K562 (cell line): ENCODE measurements at regions not wholly inside any gene's neighbourhood (a gene's known extent, or its start where the extent isn't known, plus 50 kb on each side); places are given as distances from the start of the nearest gene placed in this dataset.

Source experiments
- ATAC-seq: fragments of 200-7000 bp; cut with Tn5 transposase; 3 replicates; pipeline ENCODE4 v1.9.1; 2020; ENCODE audit warnings: moderate library complexity
- BruUV-seq: library from RNA; stranded (reverse); fragments of 400-500 nt; replicated peaks from 2 replicates; lab custom pipeline; 2021; lab: Mats Ljungman, UMichigan
- CTCF ChIA-PET: fragments of 300-600 bp; formaldehyde crosslinking; extraction: SDS; loops from one replicate; lab custom pipeline; 2021; ENCODE audit warnings: low intra/inter-chr PET ratio; lab: Yijun Ruan, JAX
- POLR2A ChIA-PET: fragments of 300-600, 350-650 bp; sonication (Branson Sonifier 250); formaldehyde crosslinking; extraction: SDS; loops from one replicate; lab custom pipeline; 2021; ENCODE audit warnings: antibody characterized with exemption, inconsistent platforms; lab: Yijun Ruan, JAX
- DNase-seq, 4 experiments: peaks; one replicate each; pipeline versions ENCODE4 v3.0.0 to v3.0.0-alpha.2; 2011 to 2018; ENCODE audit warnings: low spot score in 3 of 4, mixed read lengths in 3 of 4; ENCODE audit errors: extremely low read depth in 1 of 4
- FAIRE-seq: peaks from 2 replicates; lab custom pipeline; 2011; peaks lifted over from hg19 to GRCh38; lab: Jason Lieb, UNC
- H2AFZ ChIP-seq: 2 replicates; pipeline ENCODE4 v1.6.0; 2011; ENCODE audit warnings: low read depth, low read length, control low read depth, inconsistent platforms
- H3K27ac ChIP-seq: fragments of 200-600 bp; 3 replicates; pipeline ENCODE4 v1.8.0; 2011; ENCODE audit warnings: low read depth, mild to moderate bottlenecking, control low read depth, inconsistent platforms, low read length, moderate library complexity, mixed read lengths; ENCODE audit errors: extremely low read depth
- H3K27me3 ChIP-seq, 2 experiments: fragments of 300-600 bp in 1 of 2; 2 replicates in 1 of 2; 3 replicates in 1 of 2; pipeline versions ENCODE4 v1.6.0 to v1.8.0; 2011; ENCODE audit warnings: inconsistent platforms in 2 of 2, low read length in 2 of 2, mild to moderate bottlenecking in 1 of 2, mixed read lengths in 1 of 2, moderate library complexity in 1 of 2; ENCODE audit not compliant: control insufficient read depth in 2 of 2, insufficient read depth in 2 of 2
- H3K36me3 ChIP-seq: fragments of 300-600 bp; 3 replicates; pipeline ENCODE4 v1.8.0; 2011; ENCODE audit warnings: mild to moderate bottlenecking, low read length, inconsistent platforms; ENCODE audit not compliant: control insufficient read depth, insufficient read depth
- H3K4me1 ChIP-seq, 2 experiments: fragments of 200-600 bp in 1 of 2; replicated peaks in 1 of 2; 2 replicates in 1 of 2; 3 replicates in 1 of 2; pipeline versions ENCODE4 v1.5.1 to v1.8.0; 2011; ENCODE audit warnings: inconsistent platforms in 2 of 2, low read length in 2 of 2, mild to moderate bottlenecking in 1 of 2, mixed read lengths in 1 of 2, moderate library complexity in 1 of 2; ENCODE audit not compliant: control insufficient read depth in 2 of 2, insufficient read depth in 2 of 2
- H3K4me2 ChIP-seq: 2 replicates; pipeline ENCODE4 v1.6.1; 2011; ENCODE audit warnings: low read length, control low read depth, inconsistent platforms, mixed read lengths; ENCODE audit not compliant: insufficient read depth
- H3K4me3 ChIP-seq: fragments of 200-600 bp; sonication (generic), shearing (Covaris generic); 2 replicates; pipeline ENCODE4 v1.5.1; 2016; ENCODE audit warnings: control low read depth, inconsistent platforms
- H3K79me2 ChIP-seq: fragments of 200-600 bp; 3 replicates; pipeline ENCODE4 v1.8.0; 2011; ENCODE audit warnings: low read length, inconsistent platforms; ENCODE audit not compliant: control insufficient read depth, insufficient read depth
- H3K9ac ChIP-seq, 2 experiments: 2 replicates each; pipeline versions ENCODE4 v1.6.0 to v1.6.1; 2011; ENCODE audit warnings: low read depth in 2 of 2, low read length in 2 of 2, control low read depth in 1 of 2, inconsistent platforms in 1 of 2, mild to moderate bottlenecking in 1 of 2, mixed read lengths in 1 of 2; ENCODE audit not compliant: insufficient read depth in 1 of 2
- H3K9me1 ChIP-seq: one replicate; pipeline ENCODE4 v1.6.0; 2011; ENCODE audit warnings: inconsistent platforms, mild to moderate bottlenecking, low read length, moderate library complexity; ENCODE audit not compliant: control insufficient read depth, insufficient read depth
- H3K9me3 ChIP-seq: replicated peaks from 2 replicates; pipeline ENCODE4 v1.5.1; 2011; ENCODE audit warnings: low read depth, low read length, inconsistent platforms; ENCODE audit not compliant: control insufficient read depth, insufficient read depth
- H4K20me1 ChIP-seq: replicated peaks from 2 replicates; pipeline ENCODE4 v1.6.1; 2011; ENCODE audit warnings: low read length, inconsistent platforms, mixed read lengths; ENCODE audit not compliant: control insufficient read depth, insufficient read depth
- FOXP1 ChIP-seq: sonication (generic); formaldehyde crosslinking; IDR thresholded peaks from 2 replicates; pipeline ENCODE4 v1.8.0; 2022; ENCODE audit warnings: mild to moderate bottlenecking, missing genetic modification reagents
- HDAC6 ChIP-seq: IDR thresholded peaks from 2 replicates; pipeline ENCODE4 v1.6.1; 2012; ENCODE audit warnings: low read depth, mild to moderate bottlenecking, control low read depth, inconsistent platforms, low read length, moderate library complexity
- NR4A1 ChIP-seq, 2 experiments: fragments of 250-450 bp in 1 of 2; fragments of 450-650 bp in 1 of 2; sonication (Bioruptor Pico) in 1 of 2; IDR thresholded peaks; 2 replicates each; pipeline versions ENCODE4 v1.4.0 to v1.6.1; 2016 to 2020; ENCODE audit warnings: mild to moderate bottlenecking in 2 of 2, missing compliant biosample characterization in 1 of 2, missing genetic modification characterization in 1 of 2, moderate library complexity in 1 of 2
- SNIP1 ChIP-seq: fragments of 450-650 bp; IDR thresholded peaks from 2 replicates; pipeline ENCODE4 v1.7.1; 2017; ENCODE audit warnings: low read depth, mild to moderate bottlenecking
- TGIF2 ChIP-seq: sonication (generic); formaldehyde crosslinking; IDR thresholded peaks from 2 replicates; pipeline ENCODE4 v1.8.1; 2022; ENCODE audit warnings: mild to moderate bottlenecking, missing genetic modification reagents, moderate library complexity
- TOE1 ChIP-seq, 2 experiments: fragments of 450-650 bp in 1 of 2; sonication (generic) in 1 of 2; formaldehyde crosslinking in 1 of 2; IDR thresholded peaks; 2 replicates each; pipeline versions ENCODE4 v1.7.1 to v1.8.0; 2016 to 2022; ENCODE audit warnings: borderline replicate concordance in 2 of 2, mild to moderate bottlenecking in 2 of 2, antibody characterized with exemption in 1 of 2, inconsistent platforms in 1 of 2, low read depth in 1 of 2, missing genetic modification reagents in 1 of 2, moderate library complexity in 1 of 2
- XRCC4 ChIP-seq: IDR thresholded peaks from one replicate; pipeline ENCODE4 v1.6.1; 2011; ENCODE audit not compliant: insufficient read depth, insufficient read length; ENCODE audit errors: extremely low read depth
- ZKSCAN1 ChIP-seq: fragments of 150-350 bp; IDR thresholded peaks from 2 replicates; pipeline ENCODE4 v1.6.1; 2016; ENCODE audit warnings: low read depth, low read length
- ZNF232 ChIP-seq: sonication (generic); formaldehyde crosslinking; IDR thresholded peaks from 2 replicates; pipeline ENCODE4 v1.8.0; 2022; ENCODE audit warnings: mild to moderate bottlenecking, missing genetic modification reagents
- WGBS: fragments of 100-300 bp; shearing (Covaris generic); methylation state at CpG from one replicate; pipeline ENCODE4 v1.1.6; 2016; ENCODE audit warnings: low coverage, mixed read lengths; ENCODE audit not compliant: insufficient coverage; ENCODE audit errors: missing lambda C conversion rate; 5-methylcytosine and 5-hydroxymethylcytosine counted together
- in situ Hi-C: fragments of 300-500 bp; cut with MboI; formaldehyde crosslinking; loops from 4 replicates; pipeline ENCODE4 v1.15.0; 2018; ENCODE audit warnings: inconsistent platforms, mixed read lengths
- intact Hi-C: fragments of 100-400 bp; cut with micrococcal nuclease; formaldehyde crosslinking; loops from 2 replicates; pipeline ENCODE4 v1.14.2; 2022
- TF ChIP-seq, protein P1 (sequence below): fragments of 450-650 bp; IDR thresholded peaks from 2 replicates; pipeline ENCODE4 v1.6.1; 2017; ENCODE audit warnings: antibody characterized with exemption, mild to moderate bottlenecking
- TF ChIP-seq, protein P2 (sequence below): IDR thresholded peaks from 2 replicates; pipeline ENCODE4 v1.6.1; 2011; ENCODE audit not compliant: insufficient read length; ENCODE audit errors: extremely low read depth
- TF ChIP-seq, protein P3 (sequence below), 2 experiments: IDR thresholded peaks; 2 replicates each; pipeline ENCODE4 v1.6.1; 2011; ENCODE audit warnings: borderline replicate concordance in 1 of 2, control low read depth in 1 of 2, low read depth in 1 of 2, low read length in 1 of 2, mild to moderate bottlenecking in 1 of 2, mixed read lengths in 1 of 2, moderate library complexity in 1 of 2; ENCODE audit not compliant: insufficient read depth in 1 of 2, insufficient read length in 1 of 2, poor library complexity in 1 of 2, severe bottlenecking in 1 of 2; ENCODE audit errors: extremely low read depth in 1 of 2
- TF ChIP-seq, protein P4 (sequence below): sonication (generic); formaldehyde crosslinking; IDR thresholded peaks from 2 replicates; pipeline ENCODE4 v1.8.0; 2022; ENCODE audit warnings: mild to moderate bottlenecking, low read depth, missing genetic modification reagents

DNA sequence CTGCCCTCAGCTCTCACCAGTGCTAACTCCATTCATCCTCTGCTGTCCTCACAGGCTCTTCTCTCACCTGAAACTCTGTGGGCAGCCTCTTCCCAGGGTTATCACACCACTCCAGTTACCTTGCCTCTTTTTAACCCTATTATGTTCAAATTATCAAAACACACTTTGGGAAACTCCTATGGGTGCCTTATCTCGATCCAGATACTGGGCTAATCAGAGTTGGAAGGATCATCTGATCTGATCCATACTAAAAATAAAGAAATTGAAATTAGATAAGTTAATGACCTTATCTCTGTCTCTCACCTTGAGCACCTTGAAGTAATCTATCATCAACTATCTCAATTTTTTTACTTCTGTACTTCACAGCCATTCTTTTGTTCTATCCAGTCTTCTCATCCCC lies 300.5 kb upstream of the ISL1 start (continued):
- TF ChIP-seq, protein P1, sequence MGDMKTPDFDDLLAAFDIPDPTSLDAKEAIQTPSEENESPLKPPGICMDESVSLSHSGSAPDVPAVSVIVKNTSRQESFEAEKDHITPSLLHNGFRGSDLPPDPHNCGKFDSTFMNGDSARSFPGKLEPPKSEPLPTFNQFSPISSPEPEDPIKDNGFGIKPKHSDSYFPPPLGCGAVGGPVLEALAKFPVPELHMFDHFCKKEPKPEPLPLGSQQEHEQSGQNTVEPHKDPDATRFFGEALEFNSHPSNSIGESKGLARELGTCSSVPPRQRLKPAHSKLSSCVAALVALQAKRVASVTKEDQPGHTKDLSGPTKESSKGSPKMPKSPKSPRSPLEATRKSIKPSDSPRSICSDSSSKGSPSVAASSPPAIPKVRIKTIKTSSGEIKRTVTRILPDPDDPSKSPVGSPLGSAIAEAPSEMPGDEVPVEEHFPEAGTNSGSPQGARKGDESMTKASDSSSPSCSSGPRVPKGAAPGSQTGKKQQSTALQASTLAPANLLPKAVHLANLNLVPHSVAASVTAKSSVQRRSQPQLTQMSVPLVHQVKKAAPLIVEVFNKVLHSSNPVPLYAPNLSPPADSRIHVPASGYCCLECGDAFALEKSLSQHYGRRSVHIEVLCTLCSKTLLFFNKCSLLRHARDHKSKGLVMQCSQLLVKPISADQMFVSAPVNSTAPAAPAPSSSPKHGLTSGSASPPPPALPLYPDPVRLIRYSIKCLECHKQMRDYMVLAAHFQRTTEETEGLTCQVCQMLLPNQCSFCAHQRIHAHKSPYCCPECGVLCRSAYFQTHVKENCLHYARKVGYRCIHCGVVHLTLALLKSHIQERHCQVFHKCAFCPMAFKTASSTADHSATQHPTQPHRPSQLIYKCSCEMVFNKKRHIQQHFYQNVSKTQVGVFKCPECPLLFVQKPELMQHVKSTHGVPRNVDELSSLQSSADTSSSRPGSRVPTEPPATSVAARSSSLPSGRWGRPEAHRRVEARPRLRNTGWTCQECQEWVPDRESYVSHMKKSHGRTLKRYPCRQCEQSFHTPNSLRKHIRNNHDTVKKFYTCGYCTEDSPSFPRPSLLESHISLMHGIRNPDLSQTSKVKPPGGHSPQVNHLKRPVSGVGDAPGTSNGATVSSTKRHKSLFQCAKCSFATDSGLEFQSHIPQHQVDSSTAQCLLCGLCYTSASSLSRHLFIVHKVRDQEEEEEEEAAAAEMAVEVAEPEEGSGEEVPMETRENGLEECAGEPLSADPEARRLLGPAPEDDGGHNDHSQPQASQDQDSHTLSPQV, result no peak
- TF ChIP-seq, protein P2, sequence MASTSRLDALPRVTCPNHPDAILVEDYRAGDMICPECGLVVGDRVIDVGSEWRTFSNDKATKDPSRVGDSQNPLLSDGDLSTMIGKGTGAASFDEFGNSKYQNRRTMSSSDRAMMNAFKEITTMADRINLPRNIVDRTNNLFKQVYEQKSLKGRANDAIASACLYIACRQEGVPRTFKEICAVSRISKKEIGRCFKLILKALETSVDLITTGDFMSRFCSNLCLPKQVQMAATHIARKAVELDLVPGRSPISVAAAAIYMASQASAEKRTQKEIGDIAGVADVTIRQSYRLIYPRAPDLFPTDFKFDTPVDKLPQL, result no peak
- no peak for TF ChIP-seq SNIP1

DNA sequence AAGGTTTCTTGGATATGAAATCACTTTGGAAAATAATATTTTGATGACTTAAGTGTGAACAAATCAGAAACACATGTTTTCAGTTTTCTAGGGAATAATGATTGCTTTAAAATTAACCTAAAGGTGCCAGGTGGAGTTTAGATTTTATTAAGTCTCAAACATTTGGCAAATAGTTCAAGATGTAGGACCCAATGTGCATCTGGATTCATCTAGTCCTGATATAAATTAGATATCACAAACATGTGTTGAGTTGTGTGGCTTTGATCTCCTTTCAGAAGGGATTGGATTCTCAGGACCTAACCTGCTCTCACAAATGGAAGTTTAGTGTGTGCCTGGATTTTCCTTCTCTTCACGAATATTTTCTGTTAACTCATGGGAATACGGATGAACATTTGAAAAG lies 291.4 kb upstream of the ISL1 start:
- H2AFZ ChIP-seq, result no peak overlapping the region
- no peaks in the 10 kb centered on the region for H3K27me3 ChIP-seq
- no peak for ATAC-seq
- BruUV-seq, result no TSS peak
- in situ Hi-C loops, result no loop called here
- H3K4me1 ChIP-seq, result no peaks in the 10 kb centered on the region
- peak; percentile 49 for FAIRE-seq
- POLR2A ChIA-PET, result no interaction called here
- no peaks in the 10 kb centered on the region for H3K9me1 ChIP-seq
- no peaks in the 10 kb centered on the region for H3K79me2 ChIP-seq
- CTCF ChIA-PET, result no interaction called here
- no peak for DNase-seq
- H3K27ac ChIP-seq, result no peak overlapping the region
- no peaks in the 10 kb centered on the region for H4K20me1 ChIP-seq
- intact Hi-C loops, result no loop called here
- H3K36me3 ChIP-seq, result no peaks in the 10 kb centered on the region; the same call in 2 of the 3 replicates
- no peak overlapping the region for H3K4me2 ChIP-seq
- no peaks in the 10 kb centered on the region for H3K9me3 ChIP-seq
- WGBS, result 8% methylated on average over 2 of the region's 2 CpGs
- H3K4me3 ChIP-seq, result no peak overlapping the region
- no peak overlapping the region for H3K9ac ChIP-seq
- TF ChIP-seq FOXP1 (CRISPR knock-in tag) (no peak), HDAC6 (no peak), XRCC4 (no peak), TOE1 (IDR thresholded peaks at IDR 0.05; ENCODE audit: borderline replicate concordance) (no peak), TOE1 (CRISPR knock-in tag; IDR thresholded peaks at IDR 0.05; ENCODE audit: borderline replicate concordance, low read depth) (no peak), NR4A1 (CRISPR knock-in tag; IDR thresholded peaks at IDR 0.05) (no peak), NR4A1 (tag; IDR thresholded peaks at IDR 0.05) (no peak), TGIF2 (CRISPR knock-in tag) (no peak), ZKSCAN1 (no peak), ZNF232 (CRISPR knock-in tag) (no peak)
- TF ChIP-seq, protein P3, sequence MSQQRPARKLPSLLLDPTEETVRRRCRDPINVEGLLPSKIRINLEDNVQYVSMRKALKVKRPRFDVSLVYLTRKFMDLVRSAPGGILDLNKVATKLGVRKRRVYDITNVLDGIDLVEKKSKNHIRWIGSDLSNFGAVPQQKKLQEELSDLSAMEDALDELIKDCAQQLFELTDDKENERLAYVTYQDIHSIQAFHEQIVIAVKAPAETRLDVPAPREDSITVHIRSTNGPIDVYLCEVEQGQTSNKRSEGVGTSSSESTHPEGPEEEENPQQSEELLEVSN (IDR thresholded peaks at IDR 0.05; ENCODE audit: borderline replicate concordance in 1 of 2, extremely low read depth in 1 of 2, insufficient read depth in 1 of 2, insufficient read length in 1 of 2, low read depth in 1 of 2, low read length in 1 of 2, poor library complexity in 1 of 2, severe bottlenecking in 1 of 2), result no peak
- TF ChIP-seq, protein P4, sequence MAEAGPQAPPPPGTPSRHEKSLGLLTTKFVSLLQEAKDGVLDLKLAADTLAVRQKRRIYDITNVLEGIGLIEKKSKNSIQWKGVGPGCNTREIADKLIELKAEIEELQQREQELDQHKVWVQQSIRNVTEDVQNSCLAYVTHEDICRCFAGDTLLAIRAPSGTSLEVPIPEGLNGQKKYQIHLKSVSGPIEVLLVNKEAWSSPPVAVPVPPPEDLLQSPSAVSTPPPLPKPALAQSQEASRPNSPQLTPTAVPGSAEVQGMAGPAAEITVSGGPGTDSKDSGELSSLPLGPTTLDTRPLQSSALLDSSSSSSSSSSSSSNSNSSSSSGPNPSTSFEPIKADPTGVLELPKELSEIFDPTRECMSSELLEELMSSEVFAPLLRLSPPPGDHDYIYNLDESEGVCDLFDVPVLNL, result no peak
